WTC11 (cell line): ENCODE measurements at regions not wholly inside any gene's neighbourhood (a gene's known extent, or its start where the extent isn't known, plus 50 kb on each side); places are given as distances from the start of the nearest gene placed in this dataset.

Source experiments
- ATAC-seq: fragments of 200-7000 bp; cut with Tn5 transposase; 2 replicates; pipeline ENCODE4 v1.10.0; 2021; ENCODE audit warnings: mild to moderate bottlenecking, moderate library complexity
- CTCF ChIA-PET: fragments of 300-600 bp; sonication (Branson Sonifier 250); formaldehyde crosslinking; loops from one replicate; lab custom pipeline; 2021; ENCODE audit warnings: antibody characterized with exemption; lab: Charles Lee
- POLR2A ChIA-PET: fragments of 350-600 bp; sonication (Branson Sonifier 250); formaldehyde crosslinking; loops from one replicate; lab custom pipeline; 2021; ENCODE audit warnings: antibody characterized with exemption; lab: Charles Lee
- DNase-seq: peaks from one replicate; pipeline ENCODE4 v3.0.0; 2021; ENCODE audit warnings: low spot score
- H3K27ac Mint-ChIP-seq: 2 replicates; pipeline ENCODE4 v1.8.0; 2021; ENCODE audit warnings: mixed read lengths
- H3K27me3 Mint-ChIP-seq: 2 replicates; pipeline ENCODE4 v1.8.0; 2021; ENCODE audit warnings: low read depth, mild to moderate bottlenecking, moderate library complexity, mixed read lengths
- H3K36me3 Mint-ChIP-seq: 2 replicates; pipeline ENCODE4 v1.8.0; 2021; ENCODE audit warnings: mixed read lengths
- H3K4me1 Mint-ChIP-seq: 2 replicates; pipeline ENCODE4 v1.8.0; 2022; ENCODE audit warnings: mixed read lengths
- H3K4me3 Mint-ChIP-seq: 2 replicates; pipeline ENCODE4 v1.8.0; 2021; ENCODE audit warnings: mild to moderate bottlenecking, moderate library complexity, mixed read lengths
- H3K9me3 Mint-ChIP-seq: 2 replicates; pipeline ENCODE4 v1.8.0; 2021; ENCODE audit warnings: mixed read lengths
- ATF3 ChIP-seq: sonication (generic); formaldehyde crosslinking; conservative IDR thresholded peaks from 2 replicates; pipeline ENCODE4 v1.8.1; 2022; ENCODE audit warnings: mild to moderate bottlenecking, missing genetic modification reagents
- CBFB ChIP-seq: sonication (generic); formaldehyde crosslinking; IDR thresholded peaks from 2 replicates; pipeline ENCODE4 v1.8.1; 2022; ENCODE audit warnings: mild to moderate bottlenecking, low read depth, missing genetic modification reagents
- CREB1 ChIP-seq: sonication (generic); formaldehyde crosslinking; IDR thresholded peaks from 2 replicates; pipeline ENCODE4 v1.8.0; 2023; ENCODE audit warnings: mild to moderate bottlenecking, missing genetic modification reagents
- CREM ChIP-seq: sonication (generic); formaldehyde crosslinking; IDR thresholded peaks from 2 replicates; pipeline ENCODE4 v1.8.1; 2022; ENCODE audit warnings: mild to moderate bottlenecking, missing genetic modification reagents, moderate library complexity
- ELF4 ChIP-seq: sonication (generic); formaldehyde crosslinking; IDR thresholded peaks from 2 replicates; pipeline ENCODE4 v1.8.1; 2022; ENCODE audit warnings: low read depth, mild to moderate bottlenecking, moderate library complexity, missing genetic modification reagents
- ETV6 ChIP-seq: sonication (generic); formaldehyde crosslinking; IDR thresholded peaks from 2 replicates; pipeline ENCODE4 v1.8.1; 2022; ENCODE audit warnings: mild to moderate bottlenecking, missing genetic modification reagents
- JUN ChIP-seq: sonication (generic); formaldehyde crosslinking; IDR thresholded peaks from 2 replicates; pipeline ENCODE4 v1.8.0; 2023; ENCODE audit warnings: mild to moderate bottlenecking, missing genetic modification reagents
- NR3C1 ChIP-seq: sonication (generic); formaldehyde crosslinking; conservative IDR thresholded peaks from 2 replicates; pipeline ENCODE4 v1.8.1; 2023; ENCODE audit warnings: low read depth, mild to moderate bottlenecking, missing genetic modification reagents
- RELA ChIP-seq: sonication (generic); formaldehyde crosslinking; IDR thresholded peaks from 2 replicates; pipeline ENCODE4 v1.8.1; 2022; ENCODE audit warnings: missing genetic modification reagents, mild to moderate bottlenecking, borderline replicate concordance
- STAT6 ChIP-seq: sonication (generic); formaldehyde crosslinking; conservative IDR thresholded peaks from 2 replicates; pipeline ENCODE4 v1.8.1; 2023; ENCODE audit warnings: mild to moderate bottlenecking, low read depth, missing genetic modification reagents, moderate library complexity
- ZNF121 ChIP-seq: sonication (generic); formaldehyde crosslinking; IDR thresholded peaks from 2 replicates; pipeline ENCODE4 v1.8.0; 2023; ENCODE audit warnings: missing genetic modification reagents
- ZNF423 ChIP-seq: fragments of 250-450 bp; sonication (Bioruptor Pico); IDR thresholded peaks from 2 replicates; pipeline ENCODE4 v2.1.2; 2022; ENCODE audit warnings: mild to moderate bottlenecking, moderate library complexity
- ZNF532 ChIP-seq: fragments of 250-450 bp; sonication (Bioruptor Pico); IDR thresholded peaks from 2 replicates; pipeline ENCODE4 v1.9.0; 2021; ENCODE audit warnings: mild to moderate bottlenecking, borderline replicate concordance
- ZSCAN18 ChIP-seq: fragments of 250-450 bp; sonication (Bioruptor Pico); IDR thresholded peaks from 2 replicates; pipeline ENCODE4 v2.1.2; 2022; ENCODE audit warnings: mild to moderate bottlenecking, moderate library complexity
- TF ChIP-seq, protein P1 (sequence below): sonication (generic); formaldehyde crosslinking; IDR thresholded peaks from 2 replicates; pipeline ENCODE4 v1.8.0; 2023; ENCODE audit warnings: missing genetic modification reagents, mild to moderate bottlenecking, borderline replicate concordance
- TF ChIP-seq, protein P2 (sequence below): sonication (generic); formaldehyde crosslinking; IDR thresholded peaks from 2 replicates; pipeline ENCODE4 v1.8.1; 2022; ENCODE audit warnings: low read depth, missing genetic modification reagents, borderline replicate concordance
- TF ChIP-seq, protein P3 (sequence below): sonication (generic); formaldehyde crosslinking; IDR thresholded peaks from 2 replicates; pipeline ENCODE4 v1.8.1; 2023; ENCODE audit warnings: mild to moderate bottlenecking, missing genetic modification reagents

- ChIA-PET CTCF (no interaction called here), POLR2A (no interaction called here)
- no peak overlapping the region for H3K27ac Mint-ChIP-seq
- no peak for ATAC-seq
- DNase-seq: no peak
- TF ChIP-seq ELF4 (CRISPR knock-in tag) (no peak), ZNF423 (CRISPR knock-in tag) (no peak), CBFB (CRISPR knock-in tag) (no peak), NR3C1 (CRISPR knock-in tag) (no peak), CREB1 (CRISPR knock-in tag) (no peak), JUN (CRISPR knock-in tag) (no peak), ZSCAN18 (no peak), CREM (CRISPR knock-in tag) (no peak), ETV6 (no peak), ZNF121 (CRISPR knock-in tag) (no peak)
- TF ChIP-seq, protein P1, sequence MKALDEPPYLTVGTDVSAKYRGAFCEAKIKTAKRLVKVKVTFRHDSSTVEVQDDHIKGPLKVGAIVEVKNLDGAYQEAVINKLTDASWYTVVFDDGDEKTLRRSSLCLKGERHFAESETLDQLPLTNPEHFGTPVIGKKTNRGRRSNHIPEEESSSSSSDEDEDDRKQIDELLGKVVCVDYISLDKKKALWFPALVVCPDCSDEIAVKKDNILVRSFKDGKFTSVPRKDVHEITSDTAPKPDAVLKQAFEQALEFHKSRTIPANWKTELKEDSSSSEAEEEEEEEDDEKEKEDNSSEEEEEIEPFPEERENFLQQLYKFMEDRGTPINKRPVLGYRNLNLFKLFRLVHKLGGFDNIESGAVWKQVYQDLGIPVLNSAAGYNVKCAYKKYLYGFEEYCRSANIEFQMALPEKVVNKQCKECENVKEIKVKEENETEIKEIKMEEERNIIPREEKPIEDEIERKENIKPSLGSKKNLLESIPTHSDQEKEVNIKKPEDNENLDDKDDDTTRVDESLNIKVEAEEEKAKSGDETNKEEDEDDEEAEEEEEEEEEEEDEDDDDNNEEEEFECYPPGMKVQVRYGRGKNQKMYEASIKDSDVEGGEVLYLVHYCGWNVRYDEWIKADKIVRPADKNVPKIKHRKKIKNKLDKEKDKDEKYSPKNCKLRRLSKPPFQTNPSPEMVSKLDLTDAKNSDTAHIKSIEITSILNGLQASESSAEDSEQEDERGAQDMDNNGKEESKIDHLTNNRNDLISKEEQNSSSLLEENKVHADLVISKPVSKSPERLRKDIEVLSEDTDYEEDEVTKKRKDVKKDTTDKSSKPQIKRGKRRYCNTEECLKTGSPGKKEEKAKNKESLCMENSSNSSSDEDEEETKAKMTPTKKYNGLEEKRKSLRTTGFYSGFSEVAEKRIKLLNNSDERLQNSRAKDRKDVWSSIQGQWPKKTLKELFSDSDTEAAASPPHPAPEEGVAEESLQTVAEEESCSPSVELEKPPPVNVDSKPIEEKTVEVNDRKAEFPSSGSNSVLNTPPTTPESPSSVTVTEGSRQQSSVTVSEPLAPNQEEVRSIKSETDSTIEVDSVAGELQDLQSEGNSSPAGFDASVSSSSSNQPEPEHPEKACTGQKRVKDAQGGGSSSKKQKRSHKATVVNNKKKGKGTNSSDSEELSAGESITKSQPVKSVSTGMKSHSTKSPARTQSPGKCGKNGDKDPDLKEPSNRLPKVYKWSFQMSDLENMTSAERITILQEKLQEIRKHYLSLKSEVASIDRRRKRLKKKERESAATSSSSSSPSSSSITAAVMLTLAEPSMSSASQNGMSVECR (CRISPR knock-in tag): no peak
- no peaks in the 10 kb centered on the region for H3K4me1 Mint-ChIP-seq
- peaks cover 4% of the 10 kb centered on the region; the same call in 1 of the 2 replicates for H3K9me3 Mint-ChIP-seq
- no peaks in the 10 kb centered on the region for H3K27me3 Mint-ChIP-seq
- H3K4me3 Mint-ChIP-seq: no peak overlapping the region
- H3K36me3 Mint-ChIP-seq: no peaks in the 10 kb centered on the region
These were observed 1467.9 kb upstream of the ZEB2 start for GRCh38 chr2:145987793-145988192.

- DNase-seq (no peak), ATAC-seq (no peak)
- no peaks in the 10 kb centered on the region for H3K27me3 Mint-ChIP-seq
- H3K4me3 Mint-ChIP-seq: no peak overlapping the region
- no peak overlapping the region for H3K27ac Mint-ChIP-seq
- POLR2A ChIA-PET: no interaction called here
- no peaks in the 10 kb centered on the region for H3K9me3 Mint-ChIP-seq
- H3K36me3 Mint-ChIP-seq: no peaks in the 10 kb centered on the region
- no peaks in the 10 kb centered on the region for H3K4me1 Mint-ChIP-seq
- CTCF ChIA-PET: no interaction called here
- TF ChIP-seq STAT6 (no peak), ATF3 (no peak), NR3C1 (CRISPR knock-in tag) (no peak), ZNF532 (CRISPR knock-in tag) (no peak), ZSCAN18 (no peak), RELA (CRISPR knock-in tag) (no peak)
- TF ChIP-seq, protein P2, sequence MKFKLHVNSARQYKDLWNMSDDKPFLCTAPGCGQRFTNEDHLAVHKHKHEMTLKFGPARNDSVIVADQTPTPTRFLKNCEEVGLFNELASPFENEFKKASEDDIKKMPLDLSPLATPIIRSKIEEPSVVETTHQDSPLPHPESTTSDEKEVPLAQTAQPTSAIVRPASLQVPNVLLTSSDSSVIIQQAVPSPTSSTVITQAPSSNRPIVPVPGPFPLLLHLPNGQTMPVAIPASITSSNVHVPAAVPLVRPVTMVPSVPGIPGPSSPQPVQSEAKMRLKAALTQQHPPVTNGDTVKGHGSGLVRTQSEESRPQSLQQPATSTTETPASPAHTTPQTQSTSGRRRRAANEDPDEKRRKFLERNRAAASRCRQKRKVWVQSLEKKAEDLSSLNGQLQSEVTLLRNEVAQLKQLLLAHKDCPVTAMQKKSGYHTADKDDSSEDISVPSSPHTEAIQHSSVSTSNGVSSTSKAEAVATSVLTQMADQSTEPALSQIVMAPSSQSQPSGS (CRISPR knock-in tag): no peak
- TF ChIP-seq, protein P3, sequence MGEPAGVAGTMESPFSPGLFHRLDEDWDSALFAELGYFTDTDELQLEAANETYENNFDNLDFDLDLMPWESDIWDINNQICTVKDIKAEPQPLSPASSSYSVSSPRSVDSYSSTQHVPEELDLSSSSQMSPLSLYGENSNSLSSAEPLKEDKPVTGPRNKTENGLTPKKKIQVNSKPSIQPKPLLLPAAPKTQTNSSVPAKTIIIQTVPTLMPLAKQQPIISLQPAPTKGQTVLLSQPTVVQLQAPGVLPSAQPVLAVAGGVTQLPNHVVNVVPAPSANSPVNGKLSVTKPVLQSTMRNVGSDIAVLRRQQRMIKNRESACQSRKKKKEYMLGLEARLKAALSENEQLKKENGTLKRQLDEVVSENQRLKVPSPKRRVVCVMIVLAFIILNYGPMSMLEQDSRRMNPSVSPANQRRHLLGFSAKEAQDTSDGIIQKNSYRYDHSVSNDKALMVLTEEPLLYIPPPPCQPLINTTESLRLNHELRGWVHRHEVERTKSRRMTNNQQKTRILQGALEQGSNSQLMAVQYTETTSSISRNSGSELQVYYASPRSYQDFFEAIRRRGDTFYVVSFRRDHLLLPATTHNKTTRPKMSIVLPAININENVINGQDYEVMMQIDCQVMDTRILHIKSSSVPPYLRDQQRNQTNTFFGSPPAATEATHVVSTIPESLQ (CRISPR knock-in tag): no peak
These were observed 1465.6 kb upstream of the ZEB2 start for GRCh38 chr2:145985517-145985916.
